Nephron (organoid): ENCODE measurements at regions not wholly inside any gene's neighbourhood (a gene's known extent, or its start where the extent isn't known, plus 50 kb on each side); places are given as distances from the start of the nearest gene placed in this dataset.
A peak's percentile ranks its signal among the peaks of the same experiment; 100 is the strongest.

Experiments used
- H3K27ac Mint-ChIP-seq, 3 experiments: 2 replicates each; pipeline ENCODE4 v1.8.0; 2020; ENCODE audit warnings: mixed read lengths in 3 of 3, mild to moderate bottlenecking in 2 of 3, moderate library complexity in 1 of 3
- H3K27me3 Mint-ChIP-seq: 2 replicates; pipeline ENCODE4 v1.8.0; 2021; ENCODE audit warnings: low read depth, mild to moderate bottlenecking, moderate library complexity, mixed read lengths
- H3K36me3 Mint-ChIP-seq: 2 replicates; pipeline ENCODE4 v1.8.0; 2020; ENCODE audit warnings: low read depth, mixed read lengths
- H3K4me1 Mint-ChIP-seq: 2 replicates; pipeline ENCODE4 v1.8.0; 2020; ENCODE audit warnings: mixed read lengths
- H3K4me3 Mint-ChIP-seq, 3 experiments: 2 replicates each; pipeline ENCODE4 v1.8.0; 2020; ENCODE audit warnings: mild to moderate bottlenecking in 3 of 3, mixed read lengths in 3 of 3, moderate library complexity in 2 of 3
- H3K9me3 Mint-ChIP-seq: 2 replicates; pipeline ENCODE4 v1.8.0; 2020; ENCODE audit warnings: mixed read lengths
- TF ChIP-seq, protein P1 (sequence below), 3 experiments: fragments of 200-600 bp; sonication (generic); IDR thresholded peaks; one replicate each; pipeline ENCODE4 v1.5.0; 2021; ENCODE audit warnings: antibody characterized with exemption in 3 of 3; ENCODE audit not compliant: unreplicated experiment in 3 of 3

DNA sequence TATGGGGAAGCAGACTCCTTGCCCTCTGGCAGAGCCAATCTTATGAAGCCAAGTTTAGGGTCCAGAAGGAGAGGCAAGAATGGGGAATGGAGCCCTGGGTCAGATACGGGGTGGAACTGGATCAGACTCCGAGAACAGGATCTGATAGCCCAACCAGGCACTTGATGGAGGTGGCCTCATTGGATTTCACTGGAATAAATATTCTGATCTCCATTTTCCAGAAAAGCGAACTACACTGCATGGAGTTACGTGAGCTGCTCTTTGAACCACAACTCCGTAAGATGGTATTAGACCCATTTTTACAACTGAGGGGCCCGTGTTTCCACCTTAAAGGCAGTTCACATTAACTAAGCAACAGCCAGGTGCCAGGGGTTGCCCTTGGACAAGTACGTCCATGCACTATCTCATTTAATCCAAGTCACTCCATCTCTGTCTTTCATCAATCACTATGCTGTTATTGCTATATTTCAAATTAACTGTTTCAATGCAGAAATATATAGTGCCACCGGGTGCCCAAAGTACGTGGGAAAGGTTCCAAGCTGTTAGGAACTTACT is 155.2 kb downstream of the BCL11B start:
- Mint-ChIP-seq H3K4me3 (no peak overlapping the region), H3K9me3 (peaks cover 20% of the 10 kb centered on the region), H3K4me1 (no peaks in the 10 kb centered on the region), H3K27ac (no peak overlapping the region), H3K27me3 (peaks cover 43% of the 10 kb centered on the region), H3K36me3 (no peaks in the 10 kb centered on the region)
- TF ChIP-seq, protein P1, sequence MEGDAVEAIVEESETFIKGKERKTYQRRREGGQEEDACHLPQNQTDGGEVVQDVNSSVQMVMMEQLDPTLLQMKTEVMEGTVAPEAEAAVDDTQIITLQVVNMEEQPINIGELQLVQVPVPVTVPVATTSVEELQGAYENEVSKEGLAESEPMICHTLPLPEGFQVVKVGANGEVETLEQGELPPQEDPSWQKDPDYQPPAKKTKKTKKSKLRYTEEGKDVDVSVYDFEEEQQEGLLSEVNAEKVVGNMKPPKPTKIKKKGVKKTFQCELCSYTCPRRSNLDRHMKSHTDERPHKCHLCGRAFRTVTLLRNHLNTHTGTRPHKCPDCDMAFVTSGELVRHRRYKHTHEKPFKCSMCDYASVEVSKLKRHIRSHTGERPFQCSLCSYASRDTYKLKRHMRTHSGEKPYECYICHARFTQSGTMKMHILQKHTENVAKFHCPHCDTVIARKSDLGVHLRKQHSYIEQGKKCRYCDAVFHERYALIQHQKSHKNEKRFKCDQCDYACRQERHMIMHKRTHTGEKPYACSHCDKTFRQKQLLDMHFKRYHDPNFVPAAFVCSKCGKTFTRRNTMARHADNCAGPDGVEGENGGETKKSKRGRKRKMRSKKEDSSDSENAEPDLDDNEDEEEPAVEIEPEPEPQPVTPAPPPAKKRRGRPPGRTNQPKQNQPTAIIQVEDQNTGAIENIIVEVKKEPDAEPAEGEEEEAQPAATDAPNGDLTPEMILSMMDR (IDR thresholded peaks at IDR 0.05; ENCODE audit: unreplicated experiment in 3 of 3), result no peak

DNA sequence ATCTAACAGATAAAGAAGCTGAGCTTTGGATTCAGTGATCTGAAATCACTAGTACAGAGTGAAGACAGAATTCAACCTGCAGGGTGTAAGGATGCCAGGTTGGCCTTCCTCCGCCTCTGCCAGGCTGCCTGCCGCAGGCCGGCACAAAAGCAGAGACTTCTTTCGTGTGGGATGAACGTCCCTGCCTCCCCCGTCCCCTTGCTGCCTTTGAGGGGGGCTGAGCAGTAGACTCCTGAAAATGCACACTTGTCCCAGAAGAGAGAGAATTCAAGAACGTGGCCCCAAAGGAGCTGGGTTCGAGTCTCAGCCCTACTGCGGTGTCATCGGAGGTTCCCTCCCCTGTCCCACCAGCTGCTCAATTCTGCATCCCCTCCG is 154.3 kb downstream of the BCL11B start:
- Mint-ChIP-seq H3K9me3 (peaks cover 18% of the 10 kb centered on the region), H3K27me3 (peaks cover 46% of the 10 kb centered on the region), H3K4me3 (no peak overlapping the region), H3K36me3 (no peaks in the 10 kb centered on the region), H3K4me1 (no peaks in the 10 kb centered on the region), H3K27ac (no peak overlapping the region)
- TF ChIP-seq, protein P1 (IDR thresholded peaks at IDR 0.05; ENCODE audit: unreplicated experiment in 3 of 3), result no peak

DNA sequence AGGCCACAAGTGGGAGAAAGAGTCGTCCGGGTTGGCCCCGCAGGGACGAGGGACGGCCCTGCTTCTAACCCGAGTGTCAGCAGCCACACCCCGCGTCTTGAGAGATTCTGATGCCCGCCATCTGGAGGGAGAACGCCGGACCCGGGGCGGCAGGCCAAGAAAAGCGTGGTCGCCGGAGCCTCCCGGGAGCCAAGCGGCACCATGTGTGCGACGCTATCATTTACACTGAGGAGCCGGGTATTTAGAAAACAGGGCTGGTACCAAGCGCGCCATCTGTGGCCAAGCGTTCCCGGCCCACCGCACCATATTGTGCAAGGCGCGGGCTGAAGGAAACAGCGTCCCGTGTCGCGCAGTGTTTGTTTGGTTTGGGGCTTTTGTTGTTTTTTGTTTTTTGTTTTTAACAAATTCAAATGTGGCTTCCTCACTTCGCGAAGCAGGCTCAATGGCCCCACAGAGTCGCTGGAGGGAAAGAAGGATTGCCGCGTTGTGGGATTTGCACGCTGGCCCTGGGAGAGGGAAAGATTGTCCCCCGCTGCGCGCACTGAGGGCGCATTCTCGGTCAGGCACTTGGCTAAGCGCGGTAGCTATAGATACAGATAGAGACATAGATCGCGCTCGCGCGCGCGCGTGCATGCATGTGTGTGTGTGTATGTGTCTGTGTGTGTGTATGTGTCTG is 153.8 kb downstream of the BCL11B start:
- no peaks in the 10 kb centered on the region for H3K36me3 Mint-ChIP-seq
- peak overlapping the region in 2 of 3 experiments; percentile 25 to 26 for H3K4me3 Mint-ChIP-seq
- TF ChIP-seq, protein P1 (IDR thresholded peaks at IDR 0.05; ENCODE audit: unreplicated experiment in 3 of 3), result no peak
- H3K27me3 Mint-ChIP-seq, result peaks cover 49% of the 10 kb centered on the region
- H3K4me1 Mint-ChIP-seq, result no peaks in the 10 kb centered on the region
- H3K27ac Mint-ChIP-seq, result no peak overlapping the region
- peaks cover 18% of the 10 kb centered on the region for H3K9me3 Mint-ChIP-seq

DNA sequence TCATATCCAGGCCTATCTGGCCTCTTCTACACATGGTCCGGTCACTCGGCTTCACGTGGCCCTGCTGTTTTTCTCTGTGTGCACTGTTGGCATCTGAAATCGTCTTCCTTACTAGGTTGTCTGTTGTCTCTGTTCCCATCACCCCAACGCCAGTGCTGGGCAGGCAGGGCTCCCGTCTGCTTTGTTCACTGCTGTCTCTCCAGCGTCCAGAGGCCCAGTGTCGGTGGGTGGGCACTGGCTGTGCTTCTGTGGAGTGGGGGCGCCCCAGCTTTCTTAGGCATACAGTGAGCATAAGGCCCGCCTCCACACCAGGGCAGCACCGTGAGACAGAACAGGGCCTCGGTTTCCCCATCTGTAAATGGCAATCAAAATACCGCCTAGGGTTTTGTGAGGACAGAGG is 153.1 kb downstream of the BCL11B start:
- Mint-ChIP-seq H3K9me3 (peaks cover 13% of the 10 kb centered on the region), H3K36me3 (no peaks in the 10 kb centered on the region), H3K4me3 (no peak overlapping the region), H3K27ac (no peak overlapping the region), H3K27me3 (peaks cover 54% of the 10 kb centered on the region), H3K4me1 (no peaks in the 10 kb centered on the region)
- TF ChIP-seq, protein P1 (IDR thresholded peaks at IDR 0.05; ENCODE audit: unreplicated experiment in 3 of 3), result no peak
